ENCODE measurements at regions not wholly inside any gene's neighbourhood (a gene's known extent, or its start where the extent isn't known, plus 50 kb on each side); places are given as distances from the start of the nearest gene placed in this dataset.

- H3K27me3 ChIP-seq, result no peaks in the 10 kb centered on the region
- DNase-seq (no peak), ATAC-seq (no peak)
- H3K36me3 ChIP-seq, result no peaks in the 10 kb centered on the region
- no peak overlapping the region for H3K4me3 ChIP-seq
- H3K4me1 ChIP-seq, result no peaks in the 10 kb centered on the region
- no peak overlapping the region for H3K27ac ChIP-seq
- H3K9me3 ChIP-seq, result no peaks in the 10 kb centered on the region
- 79% methylated on average over 4 of the region's 4 CpGs for WGBS (ENCODE audit: insufficient coverage, low coverage, low lambda C conversion rate, missing lambda C conversion rate)
- intact Hi-C loops (cut with DNase I), result no loop called here
- TF ChIP-seq CTCF (IDR thresholded peaks at IDR 0.05) (no peak), POLR2A (IDR thresholded peaks at IDR 0.05) (no peak)
These were observed 94.5 kb upstream of the FN1 start for GRCh38 chr2:215530191-215530968.

GRCh38 chr2:215529271-215529670 is 93.4 kb upstream of the FN1 start:
- no peak overlapping the region for H3K27ac ChIP-seq
- DNase-seq (no peak), ATAC-seq (peak in 1 of 4 donors; percentile 43)
- intact Hi-C loops (cut with DNase I), result no loop called here
- H3K36me3 ChIP-seq, result no peaks in the 10 kb centered on the region
- H3K4me3 ChIP-seq, result no peak overlapping the region
- WGBS (ENCODE audit: insufficient coverage, low coverage, low lambda C conversion rate, missing lambda C conversion rate), result 76% methylated on average over 5 of the region's 5 CpGs
- no peaks in the 10 kb centered on the region for H3K27me3 ChIP-seq
- H3K9me3 ChIP-seq, result no peaks in the 10 kb centered on the region
- H3K4me1 ChIP-seq, result no peaks in the 10 kb centered on the region
- TF ChIP-seq CTCF (IDR thresholded peaks at IDR 0.05), result no peak
- TF ChIP-seq POLR2A (IDR thresholded peaks at IDR 0.05), result no peak

- no peaks in the 10 kb centered on the region for H3K4me1 ChIP-seq
- DNase-seq (no peak), ATAC-seq (no peak)
- no peak overlapping the region for H3K4me3 ChIP-seq
- 73% methylated on average over 2 of the region's 2 CpGs for WGBS (ENCODE audit: insufficient coverage, low coverage, low lambda C conversion rate, missing lambda C conversion rate)
- H3K9me3 ChIP-seq, result no peaks in the 10 kb centered on the region
- H3K36me3 ChIP-seq, result no peaks in the 10 kb centered on the region
- H3K27ac ChIP-seq, result no peak overlapping the region
- intact Hi-C loops (cut with DNase I), result no loop called here
- TF ChIP-seq POLR2A (IDR thresholded peaks at IDR 0.05) (no peak), CTCF (IDR thresholded peaks at IDR 0.05) (no peak)
- no peaks in the 10 kb centered on the region for H3K27me3 ChIP-seq
These were observed 92.7 kb upstream of the FN1 start for GRCh38 chr2:215528555-215528954.

- H3K27ac ChIP-seq, result no peak overlapping the region
- no peak for DNase-seq
- intact Hi-C loops (cut with DNase I), result no loop called here
These were observed 91.9 kb upstream of the FN1 start for GRCh38 chr2:215527736-215528135.

More at GRCh38 chr2:215527736-215528135, 91.9 kb upstream of the FN1 start:
- ATAC-seq, result no peak
- 73% methylated on average over 1 of the region's 1 CpG for WGBS (ENCODE audit: insufficient coverage, low coverage, low lambda C conversion rate, missing lambda C conversion rate)
- Histone ChIP-seq H3K27me3 (no peaks in the 10 kb centered on the region), H3K36me3 (no peaks in the 10 kb centered on the region), H3K9me3 (no peaks in the 10 kb centered on the region), H3K4me1 (no peaks in the 10 kb centered on the region), H3K4me3 (no peak overlapping the region)
- TF ChIP-seq POLR2A (IDR thresholded peaks at IDR 0.05) (no peak), CTCF (IDR thresholded peaks at IDR 0.05) (no peak)

All from right lobe of liver (tissue), 6 donors.